ENCODE measurements at regions not wholly inside any gene's neighbourhood (a gene's known extent, or its start where the extent isn't known, plus 50 kb on each side); places are given as distances from the start of the nearest gene placed in this dataset.

GRCh38 chrX:93580634-93581033, 92.7 kb downstream of the NAP1L3 start:
- TF ChIP-seq CTCF (optimal IDR thresholded peaks at IDR 0.05 in 1 of 3, IDR thresholded peaks at IDR 0.05 in 1 of 3, conservative IDR thresholded peaks at IDR 0.05 in 1 of 3; ENCODE audit: extremely low read depth in 1 of 3, insufficient read depth in 2 of 3, low read length in 3 of 3): no peak
- TF ChIP-seq EZH2 (IDR thresholded peaks at IDR 0.05; ENCODE audit: low read length): no peak

Measured in keratinocyte (primary cell).